ENCODE measurements at regions not wholly inside any gene's neighbourhood (a gene's known extent, or its start where the extent isn't known, plus 50 kb on each side); places are given as distances from the start of the nearest gene placed in this dataset.

GRCh38 chr3:6521369-6522113 lies 339.4 kb upstream of the GRM7 start:
- H3K27me3 Mint-ChIP-seq (ENCODE audit: low read depth, unreplicated experiment), result no peaks in the 10 kb centered on the region
- no peak for FAIRE-seq
- H3K4me3 ChIP-seq (ENCODE audit: insufficient read depth, low read depth, low read length), result no peak overlapping the region
- H3K79me2 ChIP-seq (ENCODE audit: insufficient read depth, low read length), result no peaks in the 10 kb centered on the region
- H3K36me3 ChIP-seq (ENCODE audit: insufficient read depth, low read length), result no peaks in the 10 kb centered on the region
- no peaks in the 10 kb centered on the region for H3K9me3 Mint-ChIP-seq (ENCODE audit: unreplicated experiment)
- peaks cover 2% of the 10 kb centered on the region for H3K9me3 ChIP-seq (ENCODE audit: insufficient read depth, low read depth, low read length)
- H3K4me1 Mint-ChIP-seq (ENCODE audit: low read depth, unreplicated experiment), result no peaks in the 10 kb centered on the region
- TF ChIP-seq, protein P1, sequence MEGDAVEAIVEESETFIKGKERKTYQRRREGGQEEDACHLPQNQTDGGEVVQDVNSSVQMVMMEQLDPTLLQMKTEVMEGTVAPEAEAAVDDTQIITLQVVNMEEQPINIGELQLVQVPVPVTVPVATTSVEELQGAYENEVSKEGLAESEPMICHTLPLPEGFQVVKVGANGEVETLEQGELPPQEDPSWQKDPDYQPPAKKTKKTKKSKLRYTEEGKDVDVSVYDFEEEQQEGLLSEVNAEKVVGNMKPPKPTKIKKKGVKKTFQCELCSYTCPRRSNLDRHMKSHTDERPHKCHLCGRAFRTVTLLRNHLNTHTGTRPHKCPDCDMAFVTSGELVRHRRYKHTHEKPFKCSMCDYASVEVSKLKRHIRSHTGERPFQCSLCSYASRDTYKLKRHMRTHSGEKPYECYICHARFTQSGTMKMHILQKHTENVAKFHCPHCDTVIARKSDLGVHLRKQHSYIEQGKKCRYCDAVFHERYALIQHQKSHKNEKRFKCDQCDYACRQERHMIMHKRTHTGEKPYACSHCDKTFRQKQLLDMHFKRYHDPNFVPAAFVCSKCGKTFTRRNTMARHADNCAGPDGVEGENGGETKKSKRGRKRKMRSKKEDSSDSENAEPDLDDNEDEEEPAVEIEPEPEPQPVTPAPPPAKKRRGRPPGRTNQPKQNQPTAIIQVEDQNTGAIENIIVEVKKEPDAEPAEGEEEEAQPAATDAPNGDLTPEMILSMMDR (IDR thresholded peaks at IDR 0.05; ENCODE audit: insufficient read depth, low read depth, low read length), result no peak
- no peak for TF ChIP-seq EZH2 (IDR thresholded peaks at IDR 0.05; ENCODE audit: insufficient read depth, low read length)
- H4K20me1 ChIP-seq (ENCODE audit: insufficient read depth, low read length), result no peaks in the 10 kb centered on the region
- no peak overlapping the region for H3K4me3 Mint-ChIP-seq (ENCODE audit: unreplicated experiment)
- DNase-seq (ENCODE audit: low read depth), result no peak
- no peak overlapping the region for H3K27ac ChIP-seq (ENCODE audit: low read depth, low read length)
- no peak overlapping the region for H3K27ac Mint-ChIP-seq (ENCODE audit: unreplicated experiment)
- H3K4me2 ChIP-seq (ENCODE audit: low read length), result no peak overlapping the region
- no peak overlapping the region for H2AFZ ChIP-seq (ENCODE audit: low read depth, low read length)
- H3K9ac ChIP-seq (ENCODE audit: low read length), result no peak overlapping the region
- H3K27me3 ChIP-seq (ENCODE audit: insufficient read depth, low read length), result no peaks in the 10 kb centered on the region
- H3K4me1 ChIP-seq (ENCODE audit: insufficient read depth, low read length), result no peaks in the 10 kb centered on the region
- H3K36me3 Mint-ChIP-seq (ENCODE audit: low read depth, unreplicated experiment), result no peaks in the 10 kb centered on the region

DNA sequence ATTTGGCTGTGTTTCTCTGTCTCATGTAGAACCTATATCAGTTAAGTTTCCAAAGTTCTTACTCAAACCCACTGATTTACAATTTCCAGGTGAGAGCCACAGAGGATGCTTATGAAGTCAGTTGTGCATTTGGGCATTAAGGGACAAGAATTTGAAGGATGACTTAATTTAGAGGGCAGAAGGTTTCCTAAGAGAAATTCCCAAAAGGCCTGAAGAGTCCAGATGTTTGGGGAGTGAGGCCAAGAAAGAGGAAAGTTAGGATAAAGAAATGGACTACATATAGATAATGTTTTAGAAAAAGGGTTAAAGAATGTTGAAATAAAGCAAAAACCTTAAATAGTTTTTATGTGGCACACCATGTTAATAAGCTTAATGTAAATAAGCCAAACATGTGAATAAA lies 338.7 kb upstream of the GRM7 start:
- H3K36me3 ChIP-seq (ENCODE audit: insufficient read depth, low read length), result no peaks in the 10 kb centered on the region
- no peaks in the 10 kb centered on the region for H3K4me1 ChIP-seq (ENCODE audit: insufficient read depth, low read length)
- H2AFZ ChIP-seq (ENCODE audit: low read depth, low read length), result no peak overlapping the region
- no peaks in the 10 kb centered on the region for H3K9me3 Mint-ChIP-seq (ENCODE audit: unreplicated experiment)
- H3K4me3 Mint-ChIP-seq (ENCODE audit: unreplicated experiment), result no peak overlapping the region
- no peak for TF ChIP-seq EZH2 (IDR thresholded peaks at IDR 0.05; ENCODE audit: insufficient read depth, low read length)
- TF ChIP-seq, protein P1 (IDR thresholded peaks at IDR 0.05; ENCODE audit: insufficient read depth, low read depth, low read length), result no peak
- FAIRE-seq (no peak), DNase-seq (ENCODE audit: low read depth) (no peak)
- H3K27ac Mint-ChIP-seq (ENCODE audit: unreplicated experiment), result no peak overlapping the region
- H3K9ac ChIP-seq (ENCODE audit: low read length), result no peak overlapping the region
- H3K79me2 ChIP-seq (ENCODE audit: insufficient read depth, low read length), result no peaks in the 10 kb centered on the region
- no peak overlapping the region for H3K4me3 ChIP-seq (ENCODE audit: insufficient read depth, low read depth, low read length)
- H4K20me1 ChIP-seq (ENCODE audit: insufficient read depth, low read length), result no peaks in the 10 kb centered on the region
- H3K9me3 ChIP-seq (ENCODE audit: insufficient read depth, low read depth, low read length), result no peaks in the 10 kb centered on the region
- no peaks in the 10 kb centered on the region for H3K27me3 Mint-ChIP-seq (ENCODE audit: low read depth, unreplicated experiment)
- no peaks in the 10 kb centered on the region for H3K4me1 Mint-ChIP-seq (ENCODE audit: low read depth, unreplicated experiment)
- H3K36me3 Mint-ChIP-seq (ENCODE audit: low read depth, unreplicated experiment), result no peaks in the 10 kb centered on the region
- H3K27ac ChIP-seq (ENCODE audit: low read depth, low read length), result no peak overlapping the region
- H3K4me2 ChIP-seq (ENCODE audit: low read length), result no peak overlapping the region
- H3K27me3 ChIP-seq (ENCODE audit: insufficient read depth, low read length), result no peaks in the 10 kb centered on the region

GRCh38 chr3:6523043-6523442 lies 337.9 kb upstream of the GRM7 start:
- DNase-seq (ENCODE audit: low read depth) (no peak), FAIRE-seq (no peak)
- Mint-ChIP-seq H3K27ac (ENCODE audit: unreplicated experiment) (no peak overlapping the region), H3K36me3 (ENCODE audit: low read depth, unreplicated experiment) (no peaks in the 10 kb centered on the region), H3K27me3 (ENCODE audit: low read depth, unreplicated experiment) (no peaks in the 10 kb centered on the region), H3K4me1 (ENCODE audit: low read depth, unreplicated experiment) (peaks cover 2% of the 10 kb centered on the region), H3K4me3 (ENCODE audit: unreplicated experiment) (no peak overlapping the region), H3K9me3 (ENCODE audit: unreplicated experiment) (no peaks in the 10 kb centered on the region)
- Histone ChIP-seq H3K27ac (ENCODE audit: low read depth, low read length) (no peak overlapping the region), H3K9ac (ENCODE audit: low read length) (no peak overlapping the region), H3K4me2 (ENCODE audit: low read length) (no peak overlapping the region), H2AFZ (ENCODE audit: low read depth, low read length) (no peak overlapping the region), H3K4me1 (ENCODE audit: insufficient read depth, low read length) (no peaks in the 10 kb centered on the region), H3K79me2 (ENCODE audit: insufficient read depth, low read length) (no peaks in the 10 kb centered on the region), H3K9me3 (ENCODE audit: insufficient read depth, low read depth, low read length) (no peaks in the 10 kb centered on the region), H3K4me3 (ENCODE audit: insufficient read depth, low read depth, low read length) (no peak overlapping the region), H3K36me3 (ENCODE audit: insufficient read depth, low read length) (no peaks in the 10 kb centered on the region), H3K27me3 (ENCODE audit: insufficient read depth, low read length) (no peaks in the 10 kb centered on the region), H4K20me1 (ENCODE audit: insufficient read depth, low read length) (no peaks in the 10 kb centered on the region)
- no peak for TF ChIP-seq EZH2 (IDR thresholded peaks at IDR 0.05; ENCODE audit: insufficient read depth, low read length)
- TF ChIP-seq, protein P1 (IDR thresholded peaks at IDR 0.05; ENCODE audit: insufficient read depth, low read depth, low read length), result no peak
